ENCODE measurements at regions not wholly inside any gene's neighbourhood (a gene's known extent, or its start where the extent isn't known, plus 50 kb on each side); places are given as distances from the start of the nearest gene placed in this dataset.

GRCh38 chr16:18072161-18072560 is 264.4 kb downstream of the NPIPA8 start:
- POLR2A ChIA-PET, result no interaction called here
- H3K9me3 ChIP-seq (ENCODE audit: low read length), result no peaks in the 10 kb centered on the region
- BruUV-seq (replicated peaks), result no TSS peak

More at GRCh38 chr16:18072161-18072560, 264.4 kb downstream of the NPIPA8 start:
- Histone ChIP-seq H3K27ac (ENCODE audit: extremely low read length, insufficient read depth, low read length) (no peak overlapping the region), H3K4me3 (replicated peaks in 1 of 3; ENCODE audit: insufficient read depth in 1 of 3, low read depth in 2 of 3, low read length in 3 of 3) (no peak overlapping the region), H3K4me1 (ENCODE audit: insufficient read depth, low read length) (no peaks in the 10 kb centered on the region), H3K79me2 (ENCODE audit: insufficient read depth, low read length) (no peaks in the 10 kb centered on the region), H3K4me2 (ENCODE audit: low read depth, low read length) (no peak overlapping the region), H3K36me3 (replicated peaks in 1 of 2; ENCODE audit: control insufficient read depth in 1 of 2, insufficient read depth in 2 of 2, low read length in 2 of 2) (no peaks in the 10 kb centered on the region), H4K20me1 (ENCODE audit: insufficient read depth, low read length) (no peaks in the 10 kb centered on the region), H2AFZ (ENCODE audit: low read length) (no peak overlapping the region), H3K9ac (ENCODE audit: insufficient read depth, low read depth, low read length) (no peak overlapping the region), H3K27me3 (ENCODE audit: control insufficient read depth in 1 of 2, insufficient read depth in 2 of 2, low read length in 2 of 2) (peaks cover 0 to 14% of the 10 kb centered on the region in 2 experiments; a peak in 2 of 5 replicates)
- WGBS (ENCODE audit: low lambda C conversion rate), result 6% methylated on average over 1 of the region's 1 CpG
- no peak for TF ChIP-seq NCOA5 (CRISPR knock-in tag; IDR thresholded peaks at IDR 0.05)
- TF ChIP-seq POLR2G (IDR thresholded peaks at IDR 0.05; ENCODE audit: low read depth, low read length), result no peak
- no peak for TF ChIP-seq PHB2 (IDR thresholded peaks at IDR 0.05; ENCODE audit: partially characterized antibody)
- TF ChIP-seq HOXA7 (CRISPR knock-in tag; IDR thresholded peaks at IDR 0.05), result no peak
- TF ChIP-seq KLF13 (CRISPR knock-in tag; IDR thresholded peaks at IDR 0.05), result no peak
- no peak for TF ChIP-seq ZNF629 (CRISPR knock-in tag; conservative IDR thresholded peaks at IDR 0.05)
- no peak for TF ChIP-seq MAZ (IDR thresholded peaks at IDR 0.05; ENCODE audit: borderline replicate concordance, low read depth, low read length)
- TF ChIP-seq MAZ (CRISPR knock-in tag; IDR thresholded peaks at IDR 0.05; ENCODE audit: low read depth), result no peak
- TF ChIP-seq KAT2B (IDR thresholded peaks at IDR 0.05; ENCODE audit: borderline replicate concordance, low read depth, low read length), result no peak
- no peak for TF ChIP-seq ZNF878 (CRISPR knock-in tag; IDR thresholded peaks at IDR 0.05)
- TF ChIP-seq NR2F6 (IDR thresholded peaks at IDR 0.05), result no peak
- no peak for TF ChIP-seq NR2F6 (CRISPR knock-in tag; IDR thresholded peaks at IDR 0.05)
- no peak for TF ChIP-seq CEBPB (IDR thresholded peaks at IDR 0.05; ENCODE audit: borderline replicate concordance, low read depth, low read length)
- TF ChIP-seq, protein P1, sequence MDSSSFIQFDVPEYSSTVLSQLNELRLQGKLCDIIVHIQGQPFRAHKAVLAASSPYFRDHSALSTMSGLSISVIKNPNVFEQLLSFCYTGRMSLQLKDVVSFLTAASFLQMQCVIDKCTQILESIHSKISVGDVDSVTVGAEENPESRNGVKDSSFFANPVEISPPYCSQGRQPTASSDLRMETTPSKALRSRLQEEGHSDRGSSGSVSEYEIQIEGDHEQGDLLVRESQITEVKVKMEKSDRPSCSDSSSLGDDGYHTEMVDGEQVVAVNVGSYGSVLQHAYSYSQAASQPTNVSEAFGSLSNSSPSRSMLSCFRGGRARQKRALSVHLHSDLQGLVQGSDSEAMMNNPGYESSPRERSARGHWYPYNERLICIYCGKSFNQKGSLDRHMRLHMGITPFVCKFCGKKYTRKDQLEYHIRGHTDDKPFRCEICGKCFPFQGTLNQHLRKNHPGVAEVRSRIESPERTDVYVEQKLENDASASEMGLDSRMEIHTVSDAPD (CRISPR knock-in tag; IDR thresholded peaks at IDR 0.05), result no peak
- TF ChIP-seq HDAC2 (CRISPR knock-in tag; IDR thresholded peaks at IDR 0.05), result no peak
- no peak for TF ChIP-seq ZNF329 (CRISPR knock-in tag; IDR thresholded peaks at IDR 0.05; ENCODE audit: low read depth)
- no peak for TF ChIP-seq ZSCAN5A (CRISPR knock-in tag; IDR thresholded peaks at IDR 0.05; ENCODE audit: borderline replicate concordance)
- DNase-seq (ENCODE audit: low spot score), result no peak
- in situ Hi-C loops (cut with HindIII; ENCODE audit: extremely low pct_ligation_motif_present, low pct_unique_long_range_greater_than_20kb) (no loop called here), intact Hi-C loops (cut with micrococcal nuclease; ENCODE audit: unreplicated experiment) (no loop called here)
- ATAC-seq, result no peak
- CTCF ChIA-PET (ENCODE audit: low intra/inter-chr PET ratio, low total read pairs), result no interaction called here
- FAIRE-seq, result no peak

All from HepG2 (cell line).